Esophagus muscularis mucosa (tissue), 4 donors: ENCODE measurements at regions not wholly inside any gene's neighbourhood (a gene's known extent, or its start where the extent isn't known, plus 50 kb on each side); places are given as distances from the start of the nearest gene placed in this dataset.

ENCODE experiments used
- DNase-seq: peaks from one replicate; pipeline ENCODE4 v3.0.0-alpha.2; 2017; ENCODE audit errors: extremely low spot score
- H3K27ac ChIP-seq, 4 donors: fragments of 200-600 bp; sonication (generic); replicated peaks in 1 of 4; 1 replicate in 3 of 4; 2 replicates in 1 of 4; pipeline ENCODE4 v1.5.1; 2016 to 2019; ENCODE audit warnings: mild to moderate bottlenecking in 1 of 4
- H3K27me3 ChIP-seq, 4 donors: fragments of 200-600 bp; sonication (generic); one replicate each; pipeline versions ENCODE4 v1.5.1 to v1.6.0; 2016 to 2019
- H3K36me3 ChIP-seq, 4 donors: fragments of 200-600 bp; sonication (generic); one replicate each; pipeline ENCODE4 v1.5.1; 2016 to 2019
- H3K4me1 ChIP-seq, 4 donors: fragments of 200-600 bp; sonication (generic); one replicate each; pipeline ENCODE4 v1.5.1; 2016 to 2019
- H3K4me3 ChIP-seq, 4 donors: fragments of 200-600 bp; sonication (generic); 1 replicate in 2 of 4; 2 replicates in 2 of 4; pipeline ENCODE4 v1.5.1; 2016 to 2019; ENCODE audit warnings: mild to moderate bottlenecking in 4 of 4, moderate library complexity in 1 of 4
- H3K9me3 ChIP-seq, 4 donors: fragments of 200-600 bp; sonication (generic); 1 replicate in 3 of 4; 2 replicates in 1 of 4; pipeline ENCODE4 v1.5.1; 2016 to 2019
- EP300 ChIP-seq: sonication (generic); formaldehyde crosslinking; IDR thresholded peaks from one replicate; pipeline ENCODE4 v1.6.1; 2017; ENCODE audit warnings: antibody characterized with exemption
- POLR2A ChIP-seq: fragments of 450-650 bp; IDR thresholded peaks from one replicate; pipeline ENCODE4 v1.6.1; 2017; ENCODE audit warnings: antibody characterized with exemption, moderate library complexity, mild to moderate bottlenecking, low read depth
- POLR2AphosphoS5 ChIP-seq, 2 donors: sonication (generic); formaldehyde crosslinking; IDR thresholded peaks; one replicate each; pipeline ENCODE4 v1.6.1; 2017; ENCODE audit warnings: antibody characterized with exemption in 2 of 2
- WGBS: methylation state at CpG from one replicate; pipeline ENCODE4 v1.1.5; 2018; 5-methylcytosine and 5-hydroxymethylcytosine counted together
- intact Hi-C: fragments of 100-400 bp; cut with DNase I; formaldehyde crosslinking; loops from one replicate; pipeline ENCODE4 v1.15.1; 2023
- TF ChIP-seq, protein P1 (sequence below), 3 experiments: fragments of 200-600 bp in 2 of 3; fragments of 450-650 bp in 1 of 3; sonication (generic) in 2 of 3; IDR thresholded peaks; one replicate each; pipeline ENCODE4 v1.5.1; 2017 to 2019; ENCODE audit warnings: antibody characterized with exemption in 3 of 3, mild to moderate bottlenecking in 2 of 3, moderate library complexity in 1 of 3

DNA sequence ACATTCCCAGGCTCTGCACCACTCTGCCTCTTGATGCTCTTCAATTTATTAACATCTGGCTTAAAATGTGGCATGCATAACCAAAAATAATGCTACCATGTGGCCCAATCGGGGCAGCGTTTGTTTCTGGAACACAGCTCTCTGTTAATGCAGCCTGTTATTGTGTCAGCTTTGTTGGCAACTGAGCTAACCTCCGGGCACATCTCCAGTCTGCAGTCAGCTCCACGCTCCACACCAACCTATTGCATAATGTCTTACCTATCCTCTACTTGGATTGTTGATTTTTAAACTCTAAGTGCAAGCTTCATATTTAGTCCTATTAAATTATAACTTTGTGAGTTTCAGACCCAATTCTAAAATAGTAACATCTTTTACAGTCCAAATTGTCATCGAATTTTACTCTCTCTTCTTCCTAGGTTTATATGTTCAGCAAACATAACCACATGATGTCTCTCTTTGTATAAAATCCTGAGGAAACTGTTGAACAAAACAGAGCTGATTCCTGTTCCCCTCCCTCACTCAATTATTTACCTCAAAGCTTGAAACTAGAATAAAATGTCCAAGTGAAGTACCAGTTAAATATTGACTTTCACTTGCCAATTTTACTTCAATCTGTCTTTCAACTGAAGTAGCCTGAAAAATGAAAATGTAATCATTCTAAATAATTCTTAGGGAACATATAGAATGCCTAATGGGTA is 92.2 kb upstream of the RAPGEF2 start:
- Histone ChIP-seq H3K4me3 (no peak overlapping the region), H3K9me3 (no peaks in the 10 kb centered on the region), H3K36me3 (no peaks in the 10 kb centered on the region), H3K4me1 (peaks cover 11 to 20% (median 18%) of the 10 kb centered on the region in 4 donors), H3K27ac (peak overlapping the region; percentile 23 to 58 (median 58)), H3K27me3 (no peaks in the 10 kb centered on the region)
- TF ChIP-seq POLR2AphosphoS5 (IDR thresholded peaks at IDR 0.05) (peak; percentile 48 to 63), EP300 (no peak), POLR2A (no peak)
- TF ChIP-seq, protein P1, sequence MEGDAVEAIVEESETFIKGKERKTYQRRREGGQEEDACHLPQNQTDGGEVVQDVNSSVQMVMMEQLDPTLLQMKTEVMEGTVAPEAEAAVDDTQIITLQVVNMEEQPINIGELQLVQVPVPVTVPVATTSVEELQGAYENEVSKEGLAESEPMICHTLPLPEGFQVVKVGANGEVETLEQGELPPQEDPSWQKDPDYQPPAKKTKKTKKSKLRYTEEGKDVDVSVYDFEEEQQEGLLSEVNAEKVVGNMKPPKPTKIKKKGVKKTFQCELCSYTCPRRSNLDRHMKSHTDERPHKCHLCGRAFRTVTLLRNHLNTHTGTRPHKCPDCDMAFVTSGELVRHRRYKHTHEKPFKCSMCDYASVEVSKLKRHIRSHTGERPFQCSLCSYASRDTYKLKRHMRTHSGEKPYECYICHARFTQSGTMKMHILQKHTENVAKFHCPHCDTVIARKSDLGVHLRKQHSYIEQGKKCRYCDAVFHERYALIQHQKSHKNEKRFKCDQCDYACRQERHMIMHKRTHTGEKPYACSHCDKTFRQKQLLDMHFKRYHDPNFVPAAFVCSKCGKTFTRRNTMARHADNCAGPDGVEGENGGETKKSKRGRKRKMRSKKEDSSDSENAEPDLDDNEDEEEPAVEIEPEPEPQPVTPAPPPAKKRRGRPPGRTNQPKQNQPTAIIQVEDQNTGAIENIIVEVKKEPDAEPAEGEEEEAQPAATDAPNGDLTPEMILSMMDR (IDR thresholded peaks at IDR 0.05), result no peak
- intact Hi-C loops, result no loop called here
- WGBS, result 37% methylated on average over 5 of the region's 5 CpGs
- DNase-seq, result no peak

DNA sequence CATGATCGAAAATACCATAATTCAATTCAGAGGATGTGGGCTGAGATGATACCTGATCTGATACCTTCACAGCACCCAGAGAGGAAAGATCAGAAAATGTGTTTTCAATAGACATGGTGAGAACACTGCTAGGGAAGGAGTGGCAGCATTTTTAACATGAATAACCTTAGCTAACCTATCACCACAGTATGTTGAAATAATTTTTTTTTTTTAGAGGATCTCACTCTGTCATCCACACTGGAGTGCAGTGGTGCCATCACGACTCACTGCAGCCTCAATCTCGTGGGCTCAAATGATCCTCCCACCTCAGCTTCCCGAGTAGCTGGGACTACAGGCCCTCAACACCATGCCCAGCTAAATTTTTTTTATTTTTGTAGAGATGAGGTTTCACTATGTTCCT is 90.5 kb upstream of the RAPGEF2 start:
- Histone ChIP-seq H3K27me3 (no peaks in the 10 kb centered on the region), H3K9me3 (no peaks in the 10 kb centered on the region), H3K36me3 (no peaks in the 10 kb centered on the region), H3K4me1 (peaks cover 11 to 30% (median 26%) of the 10 kb centered on the region in 4 donors), H3K4me3 (no peak overlapping the region), H3K27ac (no peak overlapping the region)
- intact Hi-C loops, result no loop called here
- DNase-seq, result no peak
- TF ChIP-seq POLR2AphosphoS5 (IDR thresholded peaks at IDR 0.05), result no peak
- no peak for TF ChIP-seq EP300
- TF ChIP-seq, protein P1 (IDR thresholded peaks at IDR 0.05), result no peak
- no peak for TF ChIP-seq POLR2A
- WGBS, result 86% methylated on average over 4 of the region's 4 CpGs

DNA sequence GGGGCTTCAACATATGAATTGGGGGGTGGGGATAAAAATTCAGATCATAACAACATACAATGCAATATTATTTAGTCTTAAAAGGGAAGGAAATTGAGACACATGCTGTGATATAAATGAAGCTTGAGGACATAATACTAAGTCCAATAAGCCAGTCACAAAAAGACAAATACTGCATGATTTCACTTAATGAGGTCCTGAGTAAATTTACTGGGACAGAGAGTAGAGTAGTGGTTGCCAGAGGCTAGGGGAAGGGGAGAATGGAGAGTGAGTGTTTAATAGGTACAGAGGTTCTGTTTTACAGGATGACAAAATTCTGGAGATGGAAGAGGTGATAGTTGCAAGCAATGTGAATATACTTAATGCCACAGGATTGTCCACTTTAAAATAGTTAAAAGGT is 89.2 kb upstream of the RAPGEF2 start:
- DNase-seq, result no peak
- no peaks in the 10 kb centered on the region for H3K9me3 ChIP-seq
- H3K4me1 ChIP-seq, result peaks cover 11 to 30% (median 26%) of the 10 kb centered on the region in 4 donors
- no peak overlapping the region for H3K4me3 ChIP-seq
- no peaks in the 10 kb centered on the region for H3K36me3 ChIP-seq
- intact Hi-C loops, result no loop called here
- no peak overlapping the region for H3K27ac ChIP-seq
- no peak for TF ChIP-seq EP300
- TF ChIP-seq, protein P1 (IDR thresholded peaks at IDR 0.05), result no peak
- no peak for TF ChIP-seq POLR2AphosphoS5 (IDR thresholded peaks at IDR 0.05)
- TF ChIP-seq POLR2A, result no peak
- no peaks in the 10 kb centered on the region for H3K27me3 ChIP-seq

DNA sequence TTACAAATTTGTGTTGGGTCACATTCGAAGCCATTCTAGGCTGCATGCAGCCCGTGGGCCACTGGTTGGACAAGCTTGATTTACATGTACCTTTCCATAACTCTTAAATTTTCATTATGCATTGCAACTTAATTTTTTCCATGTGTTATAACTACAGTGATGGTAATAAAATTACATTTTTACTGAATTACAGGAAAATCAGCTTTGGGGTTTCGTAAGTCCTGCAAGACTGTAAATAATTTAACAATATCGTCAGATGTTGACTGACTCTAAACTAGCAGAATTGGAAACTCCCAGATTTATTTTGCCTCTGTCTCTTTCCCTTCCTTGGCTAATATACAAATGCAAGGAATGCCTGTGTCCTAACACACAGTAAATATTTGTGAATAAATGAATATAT is 88.0 kb upstream of the RAPGEF2 start:
- WGBS, result 95% methylated on average over 4 of the region's 4 CpGs
- Histone ChIP-seq H3K4me3 (no peak overlapping the region), H3K36me3 (no peaks in the 10 kb centered on the region), H3K27me3 (no peaks in the 10 kb centered on the region), H3K27ac (no peak overlapping the region), H3K4me1 (peaks cover 6 to 26% (median 23%) of the 10 kb centered on the region in 4 donors), H3K9me3 (no peaks in the 10 kb centered on the region)
- DNase-seq, result no peak
- TF ChIP-seq, protein P1 (IDR thresholded peaks at IDR 0.05), result no peak
- TF ChIP-seq EP300 (no peak), POLR2AphosphoS5 (IDR thresholded peaks at IDR 0.05) (no peak), POLR2A (no peak)
- intact Hi-C loops, result no loop called here

DNA sequence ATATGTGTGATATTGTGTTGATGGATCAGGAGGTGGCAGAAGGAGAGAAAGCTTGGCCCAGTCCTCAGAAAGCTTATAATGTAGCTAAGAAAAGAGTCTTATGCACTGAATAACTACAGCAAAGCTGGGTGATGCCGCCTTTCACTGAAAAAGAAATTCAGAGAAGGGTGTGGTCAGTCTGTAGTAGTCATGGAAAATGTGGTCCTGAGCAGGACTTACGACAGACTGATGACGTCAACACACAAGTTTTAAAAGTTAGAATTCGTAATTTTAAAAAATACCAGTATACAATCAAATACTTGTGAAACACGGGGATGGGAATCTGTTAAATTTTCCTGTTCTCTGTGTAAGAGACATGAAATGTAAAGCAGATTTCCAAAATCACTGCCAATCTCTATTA is 87.0 kb upstream of the RAPGEF2 start:
- Histone ChIP-seq H3K4me3 (no peak overlapping the region), H3K27ac (no peak overlapping the region), H3K27me3 (no peaks in the 10 kb centered on the region), H3K36me3 (no peaks in the 10 kb centered on the region), H3K4me1 (peaks cover 0 to 16% (median 13%) of the 10 kb centered on the region in 4 donors), H3K9me3 (no peaks in the 10 kb centered on the region)
- 86% methylated on average over 5 of the region's 5 CpGs for WGBS
- intact Hi-C loops, result no loop called here
- no peak for DNase-seq
- no peak for TF ChIP-seq EP300
- TF ChIP-seq POLR2AphosphoS5 (IDR thresholded peaks at IDR 0.05), result no peak
- no peak for TF ChIP-seq POLR2A
- TF ChIP-seq, protein P1 (IDR thresholded peaks at IDR 0.05), result no peak
